Left ventricle myocardium inferior (tissue), 1 donor: ENCODE measurements at regions not wholly inside any gene's neighbourhood (a gene's known extent, or its start where the extent isn't known, plus 50 kb on each side); places are given as distances from the start of the nearest gene placed in this dataset.

Experiments
- DNase-seq: peaks from one replicate; pipeline ENCODE4 v3.0.0-alpha.2; 2020
- H3K27ac ChIP-seq: fragments of 200-600 bp; replicated peaks from 2 replicates; pipeline ENCODE4 v1.8.0; 2021
- H3K27me3 ChIP-seq: fragments of 200-600 bp; 2 replicates; pipeline ENCODE4 v1.8.0; 2021; ENCODE audit warnings: low read depth
- H3K36me3 ChIP-seq: fragments of 200-600 bp; 2 replicates; pipeline ENCODE4 v1.8.0; 2021
- H3K4me1 ChIP-seq: fragments of 200-600 bp; 2 replicates; pipeline ENCODE4 v1.8.0; 2021
- H3K4me3 ChIP-seq: fragments of 200-600 bp; 2 replicates; pipeline ENCODE4 v1.8.0; 2021; ENCODE audit warnings: mild to moderate bottlenecking, moderate library complexity
- H3K9me3 ChIP-seq: fragments of 200-600 bp; replicated peaks from 2 replicates; pipeline ENCODE4 v1.8.0; 2021
- intact Hi-C: fragments of 100-400 bp; cut with micrococcal nuclease; formaldehyde crosslinking; loops from one replicate; pipeline ENCODE4 v1.11.0; 2022
- TF ChIP-seq, protein P1 (sequence below): fragments of 200-600 bp; IDR thresholded peaks from 2 replicates; pipeline ENCODE4 v1.8.0; 2021; ENCODE audit warnings: antibody characterized with exemption, mild to moderate bottlenecking, borderline replicate concordance
- donor health status: DM: no; HTN: yes; CAD: no; lungs with severe emphysema.

DNA sequence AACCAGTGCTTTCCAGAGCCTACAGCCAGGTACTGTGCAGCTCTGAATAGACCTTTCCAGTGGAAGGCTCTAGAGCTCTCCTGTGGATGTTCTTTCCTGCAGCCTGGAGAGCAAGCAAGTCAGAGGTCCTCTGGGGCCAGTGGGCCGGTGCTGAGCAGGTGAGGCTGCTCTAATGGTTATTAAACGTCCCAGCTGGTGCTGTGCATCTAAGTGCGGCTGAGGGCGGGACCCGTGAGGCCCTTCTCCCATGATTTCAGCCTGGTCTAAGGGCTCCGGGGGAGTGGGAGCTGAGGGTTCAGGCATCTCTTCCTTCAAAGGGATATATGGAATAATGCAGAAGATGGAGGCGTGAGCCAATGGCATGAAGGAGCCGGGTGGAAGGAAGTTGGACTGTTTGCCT is 83.7 kb upstream of the SDK2 start:
- Histone ChIP-seq H3K36me3 (no peaks in the 10 kb centered on the region), H3K27me3 (peaks cover 18% of the 10 kb centered on the region), H3K9me3 (peaks cover 21% of the 10 kb centered on the region), H3K4me3 (no peak overlapping the region), H3K4me1 (no peaks in the 10 kb centered on the region), H3K27ac (no peak overlapping the region)
- TF ChIP-seq, protein P1, sequence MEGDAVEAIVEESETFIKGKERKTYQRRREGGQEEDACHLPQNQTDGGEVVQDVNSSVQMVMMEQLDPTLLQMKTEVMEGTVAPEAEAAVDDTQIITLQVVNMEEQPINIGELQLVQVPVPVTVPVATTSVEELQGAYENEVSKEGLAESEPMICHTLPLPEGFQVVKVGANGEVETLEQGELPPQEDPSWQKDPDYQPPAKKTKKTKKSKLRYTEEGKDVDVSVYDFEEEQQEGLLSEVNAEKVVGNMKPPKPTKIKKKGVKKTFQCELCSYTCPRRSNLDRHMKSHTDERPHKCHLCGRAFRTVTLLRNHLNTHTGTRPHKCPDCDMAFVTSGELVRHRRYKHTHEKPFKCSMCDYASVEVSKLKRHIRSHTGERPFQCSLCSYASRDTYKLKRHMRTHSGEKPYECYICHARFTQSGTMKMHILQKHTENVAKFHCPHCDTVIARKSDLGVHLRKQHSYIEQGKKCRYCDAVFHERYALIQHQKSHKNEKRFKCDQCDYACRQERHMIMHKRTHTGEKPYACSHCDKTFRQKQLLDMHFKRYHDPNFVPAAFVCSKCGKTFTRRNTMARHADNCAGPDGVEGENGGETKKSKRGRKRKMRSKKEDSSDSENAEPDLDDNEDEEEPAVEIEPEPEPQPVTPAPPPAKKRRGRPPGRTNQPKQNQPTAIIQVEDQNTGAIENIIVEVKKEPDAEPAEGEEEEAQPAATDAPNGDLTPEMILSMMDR, result no peak
- intact Hi-C loops, result no loop called here
- DNase-seq, result no peak

DNA sequence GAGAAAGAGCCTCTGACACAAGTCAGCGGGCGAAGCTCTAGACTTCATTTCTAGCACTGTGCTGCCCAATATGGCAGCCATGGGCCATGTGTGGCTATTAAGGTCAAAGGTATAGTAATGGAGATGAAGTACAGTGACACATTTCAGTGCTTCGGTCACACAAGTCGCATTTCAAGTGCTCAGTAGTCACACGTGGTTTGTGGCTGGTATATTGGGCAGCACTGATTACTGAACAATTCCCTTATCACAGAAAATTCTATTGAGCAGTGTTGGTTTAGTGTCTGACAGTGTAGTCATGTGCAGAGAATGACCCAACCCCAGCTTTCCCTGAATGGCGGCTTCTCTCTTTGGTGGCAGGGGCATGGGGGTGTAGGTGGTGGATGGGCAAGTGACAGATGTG is 84.9 kb upstream of the SDK2 start:
- no peak overlapping the region for H3K4me3 ChIP-seq
- no peaks in the 10 kb centered on the region for H3K36me3 ChIP-seq
- H3K4me1 ChIP-seq, result no peaks in the 10 kb centered on the region
- peaks cover 21% of the 10 kb centered on the region for H3K9me3 ChIP-seq
- peaks cover 18% of the 10 kb centered on the region for H3K27me3 ChIP-seq
- no peak overlapping the region for H3K27ac ChIP-seq
- intact Hi-C loops, result no loop called here
- TF ChIP-seq, protein P1, result no peak
- DNase-seq, result no peak

DNA sequence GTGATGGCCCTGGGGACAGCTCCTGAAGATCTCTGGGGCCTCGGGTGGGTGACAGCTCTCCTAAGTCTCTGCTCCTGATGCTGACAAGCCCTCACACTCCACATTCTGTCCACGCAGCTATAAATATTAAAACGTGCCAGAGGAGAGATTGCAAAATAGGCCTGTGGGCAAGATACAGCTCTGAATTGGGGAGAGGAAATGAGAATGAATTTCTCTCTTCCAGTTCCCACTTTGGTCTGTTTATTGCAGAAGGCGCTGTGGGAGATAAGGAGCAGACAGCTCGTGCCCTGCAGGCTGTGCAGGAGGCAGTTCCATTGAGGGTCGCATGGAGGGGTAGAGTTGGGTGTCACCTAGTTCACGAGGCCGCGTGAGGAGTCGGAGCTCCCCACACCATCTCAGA is 87.5 kb upstream of the SDK2 start:
- DNase-seq, result no peak
- no peaks in the 10 kb centered on the region for H3K36me3 ChIP-seq
- TF ChIP-seq, protein P1, result no peak
- intact Hi-C loops, result no loop called here
- no peak overlapping the region for H3K4me3 ChIP-seq
- no peaks in the 10 kb centered on the region for H3K4me1 ChIP-seq
- H3K27me3 ChIP-seq, result peaks cover 37% of the 10 kb centered on the region
- peaks cover 21% of the 10 kb centered on the region for H3K9me3 ChIP-seq
- no peak overlapping the region for H3K27ac ChIP-seq

DNA sequence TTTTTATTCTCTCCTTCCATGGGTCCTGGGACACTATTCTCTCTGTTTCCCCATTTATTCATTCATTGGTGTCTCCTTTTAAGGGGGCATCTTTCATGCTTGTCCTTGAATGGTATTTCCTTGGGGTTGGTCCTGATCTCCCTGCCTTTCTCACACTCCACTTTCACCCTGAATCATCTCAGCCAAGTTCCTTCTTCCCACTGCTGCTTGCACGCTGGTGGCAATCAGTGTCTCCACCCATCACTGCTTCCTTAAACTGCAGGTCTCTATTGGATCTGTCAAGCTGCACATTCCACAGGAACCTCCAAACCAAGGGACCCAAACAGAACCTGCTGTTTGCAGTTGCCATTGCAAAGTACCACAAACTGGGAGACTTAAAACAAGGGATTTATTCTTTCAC is 89.3 kb upstream of the SDK2 start:
- Histone ChIP-seq H3K27me3 (peaks cover 43% of the 10 kb centered on the region), H3K36me3 (no peaks in the 10 kb centered on the region), H3K4me1 (no peaks in the 10 kb centered on the region), H3K9me3 (peaks cover 21% of the 10 kb centered on the region), H3K27ac (no peak overlapping the region), H3K4me3 (no peak overlapping the region)
- TF ChIP-seq, protein P1, result no peak
- DNase-seq, result no peak
- intact Hi-C loops, result no loop called here

DNA sequence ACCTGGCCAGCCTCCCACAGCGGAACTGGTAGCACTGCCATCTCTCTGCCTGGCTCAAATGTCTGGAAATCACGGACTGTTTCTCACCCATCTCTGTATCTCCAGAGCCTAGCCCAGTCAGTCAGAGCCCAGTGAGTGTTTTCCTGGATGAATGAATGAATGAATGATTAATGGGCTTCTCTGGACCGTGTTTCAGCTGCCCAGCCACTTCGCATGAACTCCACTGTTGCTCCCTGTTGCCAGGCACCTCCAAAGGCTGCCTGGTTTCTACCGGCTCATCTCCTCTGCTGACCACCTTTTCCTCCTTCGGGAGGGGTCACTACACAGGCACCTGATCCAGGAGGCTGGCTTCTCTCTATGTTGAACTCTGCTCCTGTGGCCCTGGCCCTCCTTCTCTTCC is 91.0 kb upstream of the SDK2 start:
- Histone ChIP-seq H3K4me3 (no peak overlapping the region), H3K9me3 (peaks cover 17% of the 10 kb centered on the region), H3K4me1 (peaks cover 11% of the 10 kb centered on the region), H3K36me3 (no peaks in the 10 kb centered on the region), H3K27ac (no peak overlapping the region), H3K27me3 (peaks cover 39% of the 10 kb centered on the region)
- TF ChIP-seq, protein P1, result no peak
- intact Hi-C loops, result no loop called here
- no peak for DNase-seq
